ENCODE measurements at regions not wholly inside any gene's neighbourhood (a gene's known extent, or its start where the extent isn't known, plus 50 kb on each side); places are given as distances from the start of the nearest gene placed in this dataset.

- TF ChIP-seq CTCF (IDR thresholded peaks at IDR 0.05; ENCODE audit: low read depth, low read length, missing input control) (no peak), GABPA (IDR thresholded peaks at IDR 0.05 in 1 of 2, conservative IDR thresholded peaks at IDR 0.05 in 1 of 2) (no peak)
Observed at GRCh38 chr6:81942067-81942370, 189.5 kb upstream of the TENT5A start.

All from liver (tissue), 3 donors.